ENCODE measurements at regions not wholly inside any gene's neighbourhood (a gene's known extent, or its start where the extent isn't known, plus 50 kb on each side); places are given as distances from the start of the nearest gene placed in this dataset.

DNA sequence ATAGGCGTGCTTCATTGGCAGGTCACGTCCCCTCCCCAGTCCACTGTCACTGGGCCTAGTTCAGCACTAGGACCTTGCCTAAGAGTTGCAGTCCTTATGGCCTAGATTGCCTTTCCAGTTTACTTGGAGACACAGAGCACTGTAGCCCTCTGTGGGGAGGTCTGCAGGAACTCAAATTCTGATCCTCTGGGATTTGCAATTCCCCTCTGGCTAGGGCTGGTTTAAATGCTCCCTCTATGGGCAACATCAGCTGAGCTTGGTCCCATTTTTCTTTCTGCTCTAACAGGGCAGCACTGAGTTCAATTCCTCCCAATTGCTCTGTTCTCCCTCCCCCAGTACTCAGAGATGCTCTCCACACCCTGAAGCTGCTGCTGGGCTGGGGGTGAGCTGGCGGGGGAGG, 358.2 kb downstream of the HTR1A start:
- intact Hi-C loops (cut with DNase I): no loop called here
- Histone ChIP-seq H3K4me3 (no peak overlapping the region), H3K27ac (no peak overlapping the region), H3K36me3 (replicated peaks in 1 of 2; ENCODE audit: insufficient read depth in 1 of 2, low read depth in 2 of 2) (no peaks in the 10 kb centered on the region), H3K9me3 (no peaks in the 10 kb centered on the region), H3K4me1 (no peaks in the 10 kb centered on the region), H3K27me3 (no peaks in the 10 kb centered on the region)
- ATAC-seq (no peak), DNase-seq (no peak)
- 63 to 80% methylated on average over 3 of the region's 3 CpGs for WGBS, 2 donors
- TF ChIP-seq, protein P1, sequence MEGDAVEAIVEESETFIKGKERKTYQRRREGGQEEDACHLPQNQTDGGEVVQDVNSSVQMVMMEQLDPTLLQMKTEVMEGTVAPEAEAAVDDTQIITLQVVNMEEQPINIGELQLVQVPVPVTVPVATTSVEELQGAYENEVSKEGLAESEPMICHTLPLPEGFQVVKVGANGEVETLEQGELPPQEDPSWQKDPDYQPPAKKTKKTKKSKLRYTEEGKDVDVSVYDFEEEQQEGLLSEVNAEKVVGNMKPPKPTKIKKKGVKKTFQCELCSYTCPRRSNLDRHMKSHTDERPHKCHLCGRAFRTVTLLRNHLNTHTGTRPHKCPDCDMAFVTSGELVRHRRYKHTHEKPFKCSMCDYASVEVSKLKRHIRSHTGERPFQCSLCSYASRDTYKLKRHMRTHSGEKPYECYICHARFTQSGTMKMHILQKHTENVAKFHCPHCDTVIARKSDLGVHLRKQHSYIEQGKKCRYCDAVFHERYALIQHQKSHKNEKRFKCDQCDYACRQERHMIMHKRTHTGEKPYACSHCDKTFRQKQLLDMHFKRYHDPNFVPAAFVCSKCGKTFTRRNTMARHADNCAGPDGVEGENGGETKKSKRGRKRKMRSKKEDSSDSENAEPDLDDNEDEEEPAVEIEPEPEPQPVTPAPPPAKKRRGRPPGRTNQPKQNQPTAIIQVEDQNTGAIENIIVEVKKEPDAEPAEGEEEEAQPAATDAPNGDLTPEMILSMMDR (IDR thresholded peaks at IDR 0.05): no peak
- TF ChIP-seq POLR2A (IDR thresholded peaks at IDR 0.05): no peak

DNA sequence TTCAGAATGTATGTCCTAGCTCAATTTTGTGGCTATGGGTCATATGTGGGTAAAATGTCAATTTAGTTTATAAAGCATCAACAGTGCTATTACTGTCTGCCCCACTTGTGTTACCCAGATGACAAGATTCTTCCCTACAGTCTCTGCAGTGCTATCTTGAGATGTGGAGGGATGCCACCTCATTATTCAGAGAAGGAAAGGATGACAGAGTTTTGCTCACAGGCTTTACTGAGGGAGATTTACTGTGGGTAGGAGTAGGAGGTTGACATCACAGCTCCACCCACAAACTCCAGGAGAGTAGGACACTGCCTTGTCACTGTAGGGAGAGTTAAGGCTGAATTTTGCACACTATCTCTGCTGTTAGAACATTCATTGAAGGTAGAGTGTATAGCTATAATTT, 359.3 kb downstream of the HTR1A start:
- H3K4me3 ChIP-seq: no peak overlapping the region
- intact Hi-C loops (cut with DNase I): no loop called here
- no peak for DNase-seq
- no peak overlapping the region for H3K27ac ChIP-seq
- no peak for TF ChIP-seq POLR2A (IDR thresholded peaks at IDR 0.05)
- TF ChIP-seq, protein P1 (IDR thresholded peaks at IDR 0.05): no peak
- H3K36me3 ChIP-seq (replicated peaks in 1 of 2; ENCODE audit: insufficient read depth in 1 of 2, low read depth in 2 of 2): no peaks in the 10 kb centered on the region
- no peaks in the 10 kb centered on the region for H3K9me3 ChIP-seq
- ATAC-seq: no peak
- H3K27me3 ChIP-seq: no peaks in the 10 kb centered on the region
- H3K4me1 ChIP-seq: no peaks in the 10 kb centered on the region

DNA sequence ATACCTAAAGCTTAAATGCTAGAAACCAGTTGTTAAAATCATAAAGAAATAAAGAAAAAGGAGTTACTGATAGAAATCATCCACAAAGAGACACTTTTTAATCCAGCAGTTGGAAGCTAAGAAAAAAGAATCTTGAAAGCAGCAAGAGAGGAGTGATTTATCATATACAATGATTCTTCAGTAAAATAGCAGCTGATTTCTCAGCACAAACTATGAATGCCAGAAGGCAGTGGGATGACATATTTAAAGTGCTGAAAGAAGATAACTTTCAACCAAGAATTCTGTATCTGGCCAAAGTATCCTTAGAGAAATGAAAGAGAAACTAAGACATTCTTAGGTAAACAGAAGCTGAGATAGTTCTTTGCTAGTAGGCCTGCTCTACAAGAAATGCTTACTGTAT, 366.0 kb downstream of the HTR1A start:
- H3K4me3 ChIP-seq: no peak overlapping the region
- intact Hi-C loops (cut with DNase I): no loop called here
- H3K9me3 ChIP-seq: no peaks in the 10 kb centered on the region
- no peak for TF ChIP-seq POLR2A (IDR thresholded peaks at IDR 0.05)
- no peak overlapping the region for H3K27ac ChIP-seq
- H3K27me3 ChIP-seq: no peaks in the 10 kb centered on the region
- no peak for DNase-seq
- H3K36me3 ChIP-seq (replicated peaks in 1 of 2; ENCODE audit: insufficient read depth in 1 of 2, low read depth in 2 of 2): no peaks in the 10 kb centered on the region
- ATAC-seq: no peak
- H3K4me1 ChIP-seq: no peaks in the 10 kb centered on the region

DNA sequence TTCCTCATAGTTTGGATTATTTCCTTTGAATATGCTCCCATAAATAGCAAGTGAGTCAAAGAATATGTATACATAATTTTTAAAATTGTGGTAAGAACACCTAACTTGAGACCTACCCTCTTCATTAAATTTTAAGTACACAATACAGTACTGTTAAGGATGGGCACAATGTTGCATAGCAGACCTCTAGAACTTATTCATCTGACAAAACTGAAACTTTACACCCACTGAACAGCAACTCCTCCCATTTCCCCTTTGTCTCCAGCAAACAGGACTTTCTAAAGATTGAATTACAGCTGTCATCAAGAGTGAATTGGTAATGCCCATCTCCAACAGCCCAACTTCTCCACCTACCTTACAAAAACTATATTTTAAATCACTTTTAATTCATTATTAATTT, 388.9 kb downstream of the HTR1A start:
- Histone ChIP-seq H3K9me3 (peaks cover 0 to 6% (median 0%) of the 10 kb centered on the region in 3 donors), H3K4me1 (no peaks in the 10 kb centered on the region), H3K4me3 (no peak overlapping the region), H3K27me3 (no peaks in the 10 kb centered on the region), H3K27ac (no peak overlapping the region), H3K36me3 (replicated peaks in 1 of 2; ENCODE audit: insufficient read depth in 1 of 2, low read depth in 2 of 2) (no peaks in the 10 kb centered on the region)
- TF ChIP-seq POLR2A (IDR thresholded peaks at IDR 0.05): no peak
- TF ChIP-seq, protein P1 (IDR thresholded peaks at IDR 0.05): no peak
- DNase-seq (no peak), ATAC-seq (no peak)
- intact Hi-C loops (cut with DNase I): no loop called here

DNA sequence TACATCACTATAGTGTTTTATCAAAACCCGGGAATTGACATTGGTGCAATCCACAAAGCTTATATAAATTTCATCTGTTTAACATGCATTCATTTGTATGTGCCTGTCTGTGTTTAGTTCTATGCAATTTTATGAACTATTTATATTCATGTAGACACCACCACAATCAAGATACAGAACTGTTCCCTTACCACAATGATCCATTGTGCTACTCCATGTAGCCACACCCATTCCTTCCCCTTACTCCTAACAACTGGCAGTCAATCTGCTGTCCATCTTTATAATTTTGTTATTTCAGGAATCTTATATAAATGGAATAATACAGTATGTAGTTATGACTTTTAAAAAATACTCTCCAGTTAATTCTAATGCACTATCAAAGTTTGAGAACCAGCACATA, 389.5 kb downstream of the HTR1A start:
- intact Hi-C loops (cut with DNase I): no loop called here
- no peak for DNase-seq
- Histone ChIP-seq H3K27ac (no peak overlapping the region), H3K9me3 (peaks cover 0 to 6% (median 0%) of the 10 kb centered on the region in 3 donors), H3K4me1 (no peaks in the 10 kb centered on the region), H3K36me3 (replicated peaks in 1 of 2; ENCODE audit: insufficient read depth in 1 of 2, low read depth in 2 of 2) (no peaks in the 10 kb centered on the region), H3K4me3 (no peak overlapping the region), H3K27me3 (no peaks in the 10 kb centered on the region)
- WGBS, 2 donors: 75 to 94% methylated on average over 1 of the region's 1 CpG
- TF ChIP-seq, protein P1 (IDR thresholded peaks at IDR 0.05): no peak
- no peak for ATAC-seq
